HAP-1 (cell line): ENCODE measurements at regions not wholly inside any gene's neighbourhood (a gene's known extent, or its start where the extent isn't known, plus 50 kb on each side); places are given as distances from the start of the nearest gene placed in this dataset.

ENCODE experiments used
- DNase-seq, 2 experiments: peaks; one replicate each; pipeline ENCODE4 v3.0.0-alpha.2; 2016 to 2020; ENCODE audit warnings: low spot score in 2 of 2
- H3K27me3 ChIP-seq: fragments of 250-450 bp; sonication (Bioruptor Pico); 2 replicates; pipeline ENCODE4 v1.5.1; 2020; ENCODE audit warnings: low read depth, mild to moderate bottlenecking, moderate library complexity
- H3K36me3 ChIP-seq: fragments of 250-450 bp; sonication (Bioruptor Pico); replicated peaks from 2 replicates; pipeline ENCODE4 v1.5.1; 2020; ENCODE audit warnings: mild to moderate bottlenecking
- H3K4me1 ChIP-seq: fragments of 250-450 bp; sonication (Bioruptor Pico); 2 replicates; pipeline ENCODE4 v1.5.1; 2020; ENCODE audit warnings: mild to moderate bottlenecking
- H3K4me3 ChIP-seq: fragments of 250-450 bp; sonication (Bioruptor Pico); 2 replicates; pipeline ENCODE4 v1.5.1; 2020; ENCODE audit warnings: mild to moderate bottlenecking, moderate library complexity
- H3K9me3 ChIP-seq: fragments of 250-450 bp; sonication (Bioruptor Pico); 2 replicates; pipeline ENCODE4 v1.5.1; 2020; ENCODE audit warnings: mild to moderate bottlenecking, moderate library complexity
- in situ Hi-C: fragments of 300-500 bp; cut with MboI; formaldehyde crosslinking; loops from 3 replicates; pipeline ENCODE4 v1.14.3; 2020; ENCODE audit warnings: low sequenced_read_pairs, inconsistent platforms, mixed read lengths

GRCh38 chr2:21260311-21260710, 136.5 kb downstream of the TDRD15 start:
- in situ Hi-C loops = no loop called here
- Histone ChIP-seq H3K4me3 (no peak overlapping the region), H3K4me1 (no peaks in the 10 kb centered on the region; the same call in 1 of the 2 replicates), H3K36me3 (no peaks in the 10 kb centered on the region), H3K27me3 (no peaks in the 10 kb centered on the region), H3K9me3 (no peaks in the 10 kb centered on the region)
- DNase-seq = no peak

GRCh38 chr2:21261591-21261990, 137.8 kb downstream of the TDRD15 start:
- no peaks in the 10 kb centered on the region for H3K4me1 ChIP-seq
- H3K4me3 ChIP-seq = no peak overlapping the region
- no peaks in the 10 kb centered on the region for H3K36me3 ChIP-seq
- in situ Hi-C loops = no loop called here
- H3K27me3 ChIP-seq = no peaks in the 10 kb centered on the region
- H3K9me3 ChIP-seq = no peaks in the 10 kb centered on the region
- no peak for DNase-seq

- no peak for DNase-seq
- H3K36me3 ChIP-seq = no peaks in the 10 kb centered on the region
- no peaks in the 10 kb centered on the region for H3K9me3 ChIP-seq
- H3K4me3 ChIP-seq = no peak overlapping the region
- in situ Hi-C loops = no loop called here
- no peaks in the 10 kb centered on the region for H3K4me1 ChIP-seq
- no peaks in the 10 kb centered on the region for H3K27me3 ChIP-seq
Measured at GRCh38 chr2:21262426-21262940, 138.7 kb downstream of the TDRD15 start.

GRCh38 chr2:21263622-21264021, 139.9 kb downstream of the TDRD15 start:
- H3K9me3 ChIP-seq = no peaks in the 10 kb centered on the region
- no peak overlapping the region for H3K4me3 ChIP-seq
- H3K27me3 ChIP-seq = no peaks in the 10 kb centered on the region
- H3K4me1 ChIP-seq = peaks cover 2% of the 10 kb centered on the region
- no peaks in the 10 kb centered on the region for H3K36me3 ChIP-seq
- no peak for DNase-seq
- in situ Hi-C loops = no loop called here

- Histone ChIP-seq H3K4me1 (peaks cover 21% of the 10 kb centered on the region), H3K4me3 (no peak overlapping the region), H3K9me3 (no peaks in the 10 kb centered on the region), H3K36me3 (no peaks in the 10 kb centered on the region), H3K27me3 (no peaks in the 10 kb centered on the region)
- in situ Hi-C loops = no loop called here
- DNase-seq = no peak
Measured at GRCh38 chr2:21265752-21266151, 142.0 kb downstream of the TDRD15 start.

GRCh38 chr2:21267232-21267835, 143.6 kb downstream of the TDRD15 start:
- no peaks in the 10 kb centered on the region for H3K9me3 ChIP-seq
- in situ Hi-C loops = no loop called here
- H3K4me1 ChIP-seq = peaks cover 25% of the 10 kb centered on the region
- no peaks in the 10 kb centered on the region for H3K27me3 ChIP-seq
- H3K36me3 ChIP-seq = no peaks in the 10 kb centered on the region
- no peak for DNase-seq
- no peak overlapping the region for H3K4me3 ChIP-seq

GRCh38 chr2:21268197-21268877, 144.6 kb downstream of the TDRD15 start:
- in situ Hi-C loops = no loop called here
- Histone ChIP-seq H3K9me3 (no peaks in the 10 kb centered on the region), H3K27me3 (no peaks in the 10 kb centered on the region), H3K4me1 (peaks cover 25% of the 10 kb centered on the region), H3K4me3 (no peak overlapping the region), H3K36me3 (no peaks in the 10 kb centered on the region)
- no peak for DNase-seq

- no peak overlapping the region for H3K4me3 ChIP-seq
- in situ Hi-C loops = no loop called here
- H3K9me3 ChIP-seq = no peaks in the 10 kb centered on the region
- no peak for DNase-seq
- H3K4me1 ChIP-seq = peaks cover 25% of the 10 kb centered on the region
- H3K36me3 ChIP-seq = no peaks in the 10 kb centered on the region
- H3K27me3 ChIP-seq = no peaks in the 10 kb centered on the region
Measured at GRCh38 chr2:21268878-21269224, 145.1 kb downstream of the TDRD15 start.

- in situ Hi-C loops = no loop called here
- H3K9me3 ChIP-seq = no peaks in the 10 kb centered on the region
- peaks cover 25% of the 10 kb centered on the region for H3K4me1 ChIP-seq
- DNase-seq = no peak
- H3K27me3 ChIP-seq = no peaks in the 10 kb centered on the region
- no peaks in the 10 kb centered on the region for H3K36me3 ChIP-seq
- no peak overlapping the region for H3K4me3 ChIP-seq
Measured at GRCh38 chr2:21269382-21269781, 145.6 kb downstream of the TDRD15 start.

GRCh38 chr2:21270083-21270491, 146.3 kb downstream of the TDRD15 start:
- no peak overlapping the region for H3K4me3 ChIP-seq
- peaks cover 25% of the 10 kb centered on the region for H3K4me1 ChIP-seq
- H3K27me3 ChIP-seq = no peaks in the 10 kb centered on the region
- in situ Hi-C loops = no loop called here
- peak; percentile 53 to 92 for DNase-seq
- H3K9me3 ChIP-seq = no peaks in the 10 kb centered on the region
- H3K36me3 ChIP-seq = no peaks in the 10 kb centered on the region

- no peak for DNase-seq
- no peak overlapping the region for H3K4me3 ChIP-seq
- H3K4me1 ChIP-seq = peaks cover 25% of the 10 kb centered on the region
- H3K27me3 ChIP-seq = no peaks in the 10 kb centered on the region
- no peaks in the 10 kb centered on the region for H3K36me3 ChIP-seq
- no peaks in the 10 kb centered on the region for H3K9me3 ChIP-seq
- in situ Hi-C loops = no loop called here
Measured at GRCh38 chr2:21270708-21271122, 146.9 kb downstream of the TDRD15 start.

- in situ Hi-C loops = no loop called here
- no peaks in the 10 kb centered on the region; the same call in 1 of the 2 replicates for H3K4me1 ChIP-seq
- H3K36me3 ChIP-seq = no peaks in the 10 kb centered on the region
- no peak for DNase-seq
- H3K9me3 ChIP-seq = no peaks in the 10 kb centered on the region
- H3K4me3 ChIP-seq = no peak overlapping the region
- no peaks in the 10 kb centered on the region for H3K27me3 ChIP-seq
Measured at GRCh38 chr2:21276163-21276562, 152.4 kb downstream of the TDRD15 start.

GRCh38 chr2:21277068-21278056, 153.6 kb downstream of the TDRD15 start:
- no peaks in the 10 kb centered on the region for H3K36me3 ChIP-seq
- no peaks in the 10 kb centered on the region for H3K27me3 ChIP-seq
- no peaks in the 10 kb centered on the region for H3K9me3 ChIP-seq
- DNase-seq = no peak
- H3K4me3 ChIP-seq = no peak overlapping the region
- in situ Hi-C loops = no loop called here
- peaks cover 12% of the 10 kb centered on the region for H3K4me1 ChIP-seq

GRCh38 chr2:21279525-21279924, 155.8 kb downstream of the TDRD15 start:
- H3K36me3 ChIP-seq = no peaks in the 10 kb centered on the region
- H3K9me3 ChIP-seq = no peaks in the 10 kb centered on the region
- no peaks in the 10 kb centered on the region for H3K27me3 ChIP-seq
- H3K4me1 ChIP-seq = peaks cover 15% of the 10 kb centered on the region
- in situ Hi-C loops = no loop called here
- H3K4me3 ChIP-seq = no peak overlapping the region
- DNase-seq = no peak
